GM21367 (cell line): ENCODE measurements at regions not wholly inside any gene's neighbourhood (a gene's known extent, or its start where the extent isn't known, plus 50 kb on each side); places are given as distances from the start of the nearest gene placed in this dataset.
"Not testable (repeated sequence)": the region's sequence is repeated elsewhere in the genome, so short reads cannot be mapped to it uniquely, and the experiment has no call there.

Source experiments
- ATAC-seq: cut with Tn5 transposase; IDR thresholded peaks from one replicate; pipeline ENCODE4 v1.9.1; 2021; ENCODE audit not compliant: unreplicated experiment

DNA sequence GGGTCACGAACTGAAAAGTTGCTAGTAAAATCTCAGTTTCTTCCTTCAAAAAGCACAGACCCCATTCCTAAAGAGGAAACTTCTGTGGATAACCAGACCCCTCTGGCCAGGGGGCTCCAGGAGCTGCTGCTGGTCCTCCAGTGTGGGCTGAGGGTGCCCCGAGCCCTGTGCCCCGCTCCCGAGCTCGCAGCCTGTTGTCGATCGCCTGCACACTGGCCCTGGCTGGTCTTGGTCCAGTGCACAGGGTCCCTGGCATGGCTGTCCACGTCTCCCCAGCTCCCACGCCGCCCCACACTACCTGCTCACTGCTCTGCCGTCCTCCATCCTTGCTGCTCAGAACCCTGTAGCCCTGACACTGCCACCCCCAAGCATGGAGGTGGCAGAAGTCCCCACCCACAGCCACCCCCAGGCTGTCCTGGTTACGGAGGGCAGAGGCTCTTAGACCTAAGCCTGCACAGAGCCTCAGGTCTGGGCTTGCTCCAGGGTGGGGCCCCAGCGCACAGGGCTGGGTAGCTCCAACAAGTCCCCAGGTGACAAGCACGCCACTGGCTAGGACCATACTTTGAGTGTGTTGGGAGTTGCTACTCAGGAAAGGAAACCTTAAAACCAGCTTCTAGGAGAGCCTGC, 87.0 kb downstream of the PLXNA1 start:
- no peak for ATAC-seq

GRCh38 chr3:127070776-127071175, 87.9 kb downstream of the PLXNA1 start:
- no peak for ATAC-seq

DNA sequence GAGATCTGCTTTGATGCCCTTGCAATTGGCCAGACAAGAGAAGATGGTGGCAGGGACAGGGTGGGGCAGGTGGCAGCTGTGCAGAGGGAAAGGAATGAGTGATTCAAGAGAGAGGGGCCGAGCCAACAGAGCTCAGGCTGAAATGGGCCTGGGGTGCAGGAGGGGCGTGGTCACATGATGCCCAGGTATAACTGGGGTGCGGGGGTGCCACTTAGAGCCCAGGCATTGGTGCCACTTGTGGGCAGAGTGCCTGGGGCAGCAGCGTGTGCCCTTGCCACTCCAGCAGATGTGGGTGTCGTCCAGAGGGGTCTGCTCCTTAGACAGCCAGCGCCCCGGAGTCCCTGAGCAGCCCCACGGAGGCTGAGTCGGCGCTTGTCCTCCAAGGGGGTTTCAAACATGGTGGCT, 88.7 kb downstream of the PLXNA1 start:
- ATAC-seq: no peak

DNA sequence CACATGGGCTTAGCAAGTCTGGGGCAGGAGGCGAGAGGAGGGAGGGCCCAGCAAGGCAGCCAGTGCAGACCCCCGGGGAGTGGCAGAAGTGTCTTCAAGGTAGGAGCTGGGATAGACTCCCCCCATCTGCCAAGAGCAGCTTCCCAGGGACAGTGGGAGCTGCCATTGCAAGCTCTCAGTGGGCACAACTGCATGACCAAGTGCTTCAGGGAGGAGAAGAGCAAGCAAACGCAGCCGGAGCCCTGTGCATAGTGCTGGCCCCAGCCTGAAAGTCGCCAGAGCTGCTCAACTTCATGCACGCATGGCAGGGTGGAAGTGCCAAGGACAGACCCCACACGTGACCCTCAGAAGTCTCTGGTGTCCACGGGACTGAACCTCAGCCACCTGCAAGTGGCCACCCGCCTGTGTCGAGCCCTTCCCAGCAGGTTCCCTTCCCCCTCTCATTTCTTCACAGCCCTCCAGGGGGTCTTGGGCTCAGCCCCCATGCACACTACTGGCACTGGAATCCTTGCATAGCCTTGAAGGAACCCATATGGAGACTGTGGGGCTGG, 89.4 kb downstream of the PLXNA1 start:
- no peak for ATAC-seq

DNA sequence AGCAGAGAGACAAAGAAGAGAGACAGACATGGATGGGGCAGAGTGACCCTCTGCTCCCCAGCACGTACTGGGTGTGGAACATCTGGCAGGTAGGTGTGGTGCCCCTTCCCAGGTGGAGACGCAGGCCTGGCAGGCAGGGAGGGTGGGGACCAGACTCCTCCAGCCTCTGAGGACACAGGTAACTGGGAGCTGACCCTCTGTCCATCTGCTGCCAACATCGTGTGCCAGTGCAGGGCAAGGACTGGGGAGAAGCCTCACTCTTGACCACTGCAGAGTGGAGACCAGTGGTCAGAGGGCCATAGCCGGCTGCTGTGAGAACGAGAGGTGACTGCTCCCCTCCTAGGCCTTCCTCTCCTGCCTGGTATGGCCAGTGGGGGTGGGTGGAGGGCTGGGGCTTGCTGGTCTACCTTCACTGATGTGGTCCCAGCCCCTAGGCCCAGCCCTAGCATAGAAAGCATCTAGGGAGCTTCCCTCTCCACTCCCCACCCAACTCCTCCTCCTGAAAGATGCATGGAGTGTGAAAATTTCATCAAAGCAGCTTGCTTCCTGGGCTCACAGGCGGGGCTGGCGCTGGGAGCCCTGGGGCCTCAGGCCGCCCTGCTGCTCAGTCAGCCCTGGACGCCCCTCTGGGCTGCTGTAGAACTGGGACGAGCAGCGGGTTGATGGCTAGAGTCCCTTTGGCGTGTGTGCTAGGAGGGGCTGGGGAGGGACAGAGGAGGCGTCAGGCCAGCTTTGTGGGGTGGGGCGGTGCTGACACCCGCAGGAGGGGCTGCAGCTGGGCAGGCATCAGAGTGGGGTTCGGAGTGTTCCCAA, 90.3 kb downstream of the PLXNA1 start:
- no peak for ATAC-seq

- ATAC-seq: no peak
Measured at GRCh38 chr3:127073941-127074820, 91.3 kb downstream of the PLXNA1 start.

DNA sequence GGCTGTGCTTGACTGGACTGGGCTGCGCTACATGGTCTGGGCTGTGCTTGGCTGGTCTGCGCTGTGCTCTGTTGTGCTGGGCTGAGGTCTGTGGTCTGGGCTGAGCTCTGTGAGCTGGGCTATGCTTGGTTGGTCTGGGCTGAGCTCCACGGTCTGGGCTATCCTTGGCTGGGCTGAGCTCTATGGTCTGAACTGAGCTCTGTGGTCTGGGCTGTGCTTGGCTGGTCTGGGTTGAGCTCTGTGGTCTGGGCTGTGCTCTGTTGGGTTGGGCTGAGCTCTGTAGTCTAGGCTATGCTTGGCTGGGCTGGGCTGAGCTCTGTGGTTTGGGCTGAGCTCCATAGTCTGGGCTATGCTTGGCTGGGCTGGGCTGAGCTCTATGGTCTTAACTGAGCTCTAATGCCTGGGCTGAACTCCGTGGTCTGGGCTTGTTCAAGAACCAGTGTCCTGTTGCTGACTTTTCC, 92.0 kb downstream of the PLXNA1 start:
- peak; percentile 90 for ATAC-seq

DNA sequence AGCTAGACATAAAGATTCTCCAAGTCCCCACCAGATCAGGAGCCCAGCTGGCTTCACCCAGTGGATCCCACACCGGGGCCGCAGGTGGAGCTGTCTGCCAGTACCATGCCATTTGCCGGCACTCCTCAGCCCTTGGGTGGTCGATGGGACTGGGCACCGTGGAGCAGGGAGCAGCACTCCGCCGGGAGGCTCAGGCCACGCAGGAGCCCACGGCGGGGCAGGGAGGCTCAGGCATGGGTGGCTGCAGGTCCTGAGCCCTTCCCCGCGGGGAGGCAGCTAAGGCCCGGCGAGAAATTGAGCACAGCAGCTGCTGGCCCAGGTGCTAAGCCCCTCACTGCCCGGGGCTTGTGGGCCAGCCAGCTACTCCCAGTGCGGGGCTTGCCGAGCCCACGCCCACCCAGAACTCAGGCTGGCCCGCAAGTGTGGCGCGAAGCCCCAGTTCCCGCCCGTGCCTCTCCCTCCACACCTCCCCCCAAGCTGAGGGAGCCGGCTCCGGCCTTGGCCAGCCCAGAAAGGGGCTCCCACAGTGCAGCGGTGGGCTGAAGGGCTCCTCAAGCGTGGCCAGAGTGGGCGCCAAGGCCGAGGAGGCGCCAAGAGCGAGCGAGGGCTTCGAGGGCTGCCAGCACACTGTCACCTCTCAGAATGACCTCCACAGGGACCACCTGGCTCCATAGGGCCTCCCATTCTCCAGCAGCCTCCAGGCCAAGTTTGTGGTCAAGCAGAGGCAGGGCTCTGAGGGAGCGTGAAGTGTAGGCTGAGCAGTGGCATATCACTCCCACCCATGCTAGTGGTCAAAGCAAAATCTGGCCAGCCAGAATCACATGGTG, 93.5 kb downstream of the PLXNA1 start:
- ATAC-seq: not testable (repeated sequence)

DNA sequence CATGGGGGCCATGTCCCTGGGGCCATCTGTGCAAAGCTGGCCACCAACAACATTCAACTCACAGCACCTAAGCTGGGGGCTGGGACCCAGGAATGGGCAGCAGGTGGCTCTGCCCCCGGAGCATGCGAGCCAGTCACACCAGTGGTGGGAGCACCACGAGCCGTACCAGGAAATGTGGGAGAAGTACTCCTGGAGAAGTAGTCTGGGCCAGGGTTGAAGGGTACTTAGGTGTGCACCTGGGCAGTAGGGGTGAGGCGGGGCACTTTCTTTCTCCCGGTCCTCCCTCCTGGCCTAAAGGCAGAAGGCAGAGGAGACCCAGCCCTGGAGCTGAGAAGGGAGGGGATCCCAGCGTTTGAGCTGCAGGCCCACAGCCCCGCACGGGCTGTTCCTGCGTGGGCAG, 94.2 kb downstream of the PLXNA1 start:
- ATAC-seq: no peak

- no peak for ATAC-seq
Measured at GRCh38 chr3:127077505-127078064, 94.7 kb downstream of the PLXNA1 start.

GRCh38 chr3:127078626-127079025, 95.7 kb downstream of the PLXNA1 start:
- no peak for ATAC-seq

GRCh38 chr3:127079211-127079610, 96.3 kb downstream of the PLXNA1 start:
- no peak for ATAC-seq

DNA sequence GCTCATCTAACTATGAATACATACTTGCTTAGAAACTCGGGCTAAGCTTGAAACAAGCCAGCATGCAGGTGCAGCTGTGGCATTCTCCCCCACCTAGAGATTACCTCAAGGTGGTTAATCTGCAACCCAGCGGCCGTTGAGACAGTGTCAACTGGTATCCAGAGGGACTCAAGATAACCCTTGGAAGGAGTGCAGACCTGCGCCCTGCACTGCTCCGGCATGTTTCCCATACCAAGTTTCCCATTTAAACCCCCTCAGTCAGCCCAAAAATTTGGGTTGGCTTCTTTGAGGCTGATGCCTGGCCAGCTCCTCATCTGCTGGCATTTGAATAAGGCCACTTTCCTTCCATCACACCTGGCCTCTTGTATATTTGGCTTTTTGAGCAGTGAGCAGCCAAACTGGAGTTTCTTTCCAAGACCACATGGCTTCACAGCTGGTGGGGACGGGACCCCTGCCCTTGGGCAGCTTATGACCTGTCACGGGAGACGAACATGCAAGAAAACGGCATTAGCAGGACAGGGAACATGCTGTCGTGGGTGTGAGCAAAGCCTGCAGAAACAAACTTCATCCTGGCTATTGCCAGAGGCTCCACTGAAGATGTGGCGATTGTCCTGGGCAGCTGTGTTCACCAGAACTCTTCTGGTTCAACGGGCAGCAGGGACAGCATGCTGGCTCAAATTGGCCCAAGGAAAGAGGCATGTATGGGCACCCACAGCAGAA, 98.2 kb downstream of the PLXNA1 start:
- no peak for ATAC-seq

- ATAC-seq: no peak
Measured at GRCh38 chr3:127082066-127082465, 99.2 kb downstream of the PLXNA1 start.

DNA sequence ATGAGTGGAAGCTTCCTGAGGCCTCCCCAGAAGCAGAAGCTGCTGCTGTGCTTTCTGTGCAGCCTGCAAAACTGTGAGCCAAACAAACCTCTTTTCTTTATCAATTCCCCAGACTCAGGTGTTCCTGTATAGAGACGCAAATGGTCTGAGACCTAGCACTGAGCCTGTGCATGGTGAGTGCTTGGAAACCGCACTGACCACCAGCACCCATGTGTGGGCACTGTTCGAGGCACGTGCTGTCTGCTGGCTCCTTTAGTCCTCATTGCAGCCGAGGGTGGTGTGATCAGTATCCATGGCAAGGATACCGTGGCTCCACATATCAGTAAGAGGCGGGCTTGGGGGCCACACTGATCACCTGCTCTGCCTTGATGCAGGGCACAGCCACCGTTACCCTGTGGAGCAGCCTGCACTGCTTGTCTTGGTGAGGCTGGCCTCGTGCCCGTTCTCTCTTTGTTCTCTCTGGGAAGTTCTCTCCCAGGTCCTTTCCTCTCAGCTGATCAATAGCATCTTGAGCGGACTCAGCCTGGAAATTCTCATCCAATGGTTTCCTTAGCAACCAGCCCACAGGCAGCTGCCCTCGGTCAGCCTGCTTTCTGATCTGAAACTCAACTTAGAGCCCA, 101.0 kb downstream of the PLXNA1 start:
- ATAC-seq: no peak

DNA sequence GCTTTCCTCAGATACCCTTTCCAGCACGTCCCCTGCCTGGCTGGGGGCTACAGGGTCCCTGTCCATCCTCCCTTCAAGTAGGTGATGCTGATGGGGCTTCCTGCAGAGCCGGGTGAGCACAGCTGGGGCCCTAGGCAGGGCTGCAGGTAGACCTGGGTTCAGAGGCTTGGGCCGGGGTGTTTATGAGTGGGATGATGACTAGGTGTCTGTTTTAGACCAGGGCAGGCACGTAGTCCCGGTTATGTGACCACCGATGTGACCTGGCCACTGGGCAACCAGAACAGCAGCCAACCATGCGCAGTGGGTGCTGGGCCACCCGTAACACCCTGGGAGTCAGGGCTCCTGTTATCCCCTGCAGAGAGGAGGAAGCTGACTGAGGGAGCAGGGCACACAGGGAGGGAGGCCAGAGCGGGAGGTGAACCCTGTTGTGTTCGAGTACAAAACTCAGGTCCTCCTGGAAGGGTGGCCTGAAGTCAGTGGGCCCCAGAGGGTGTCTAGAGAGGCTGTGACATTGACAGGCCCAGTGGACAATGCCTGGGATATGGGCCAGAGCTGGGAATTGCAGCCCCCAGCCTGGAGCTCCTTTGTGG, 101.6 kb downstream of the PLXNA1 start:
- ATAC-seq: no peak

DNA sequence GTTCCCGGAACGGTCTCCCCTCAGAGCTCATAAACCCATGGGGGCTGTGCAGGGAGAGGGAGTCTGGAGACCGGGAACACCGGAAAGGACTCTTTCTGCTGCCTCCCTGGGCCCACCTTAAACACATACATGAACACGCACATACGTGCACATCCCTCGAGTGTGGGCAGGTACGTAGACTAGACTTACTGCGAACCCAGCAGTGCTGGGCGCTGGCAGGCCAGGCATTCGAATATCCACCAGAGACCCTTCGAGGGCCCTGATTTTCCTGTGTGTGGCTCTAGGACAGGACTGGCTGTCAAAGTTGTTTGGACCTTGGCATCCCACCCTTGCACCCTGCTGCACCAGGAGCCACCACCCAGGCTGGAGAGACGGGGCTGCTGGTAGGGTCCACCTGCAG, 102.7 kb downstream of the PLXNA1 start:
- ATAC-seq: no peak

DNA sequence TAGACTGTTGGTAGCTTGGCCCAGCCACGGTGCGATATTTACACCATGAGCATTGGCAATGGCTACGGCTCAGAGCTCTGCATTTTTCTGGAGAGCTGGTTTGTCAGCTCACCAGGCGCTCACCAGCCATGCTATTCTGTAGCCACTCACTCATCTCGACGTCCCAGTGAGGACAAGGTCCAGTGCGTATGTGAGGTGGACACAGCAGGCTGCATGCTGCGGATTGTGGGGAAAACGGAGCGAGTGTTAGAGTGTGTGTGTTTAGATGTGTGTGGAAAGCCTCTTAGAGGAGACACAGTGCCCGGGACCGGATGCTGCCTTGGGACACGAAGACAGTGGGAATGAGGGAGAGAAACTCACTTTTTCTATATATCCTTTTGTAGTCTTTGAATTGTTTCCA, 103.7 kb downstream of the PLXNA1 start:
- not testable (repeated sequence) for ATAC-seq

DNA sequence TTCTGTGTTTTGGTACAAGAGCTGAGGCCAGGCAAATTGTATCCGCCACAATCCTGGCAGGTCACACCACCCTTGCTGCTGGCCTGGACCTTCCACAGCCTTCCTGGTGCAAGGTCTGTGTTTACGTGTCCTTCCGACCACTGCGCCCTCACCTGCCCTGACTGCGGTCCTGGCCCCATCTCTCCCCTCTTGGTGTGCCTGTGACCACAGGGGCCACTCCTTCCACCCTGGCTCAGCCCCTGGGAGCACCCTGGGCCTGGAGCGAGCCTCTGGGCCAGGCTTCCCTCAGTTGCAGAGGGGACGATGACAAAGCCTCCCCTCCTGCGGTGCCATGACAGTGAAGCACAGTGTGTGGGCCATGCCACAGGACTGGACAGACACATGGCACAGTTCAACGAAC, 104.5 kb downstream of the PLXNA1 start:
- ATAC-seq: no peak
